ENCODE measurements at regions not wholly inside any gene's neighbourhood (a gene's known extent, or its start where the extent isn't known, plus 50 kb on each side); places are given as distances from the start of the nearest gene placed in this dataset.

DNA sequence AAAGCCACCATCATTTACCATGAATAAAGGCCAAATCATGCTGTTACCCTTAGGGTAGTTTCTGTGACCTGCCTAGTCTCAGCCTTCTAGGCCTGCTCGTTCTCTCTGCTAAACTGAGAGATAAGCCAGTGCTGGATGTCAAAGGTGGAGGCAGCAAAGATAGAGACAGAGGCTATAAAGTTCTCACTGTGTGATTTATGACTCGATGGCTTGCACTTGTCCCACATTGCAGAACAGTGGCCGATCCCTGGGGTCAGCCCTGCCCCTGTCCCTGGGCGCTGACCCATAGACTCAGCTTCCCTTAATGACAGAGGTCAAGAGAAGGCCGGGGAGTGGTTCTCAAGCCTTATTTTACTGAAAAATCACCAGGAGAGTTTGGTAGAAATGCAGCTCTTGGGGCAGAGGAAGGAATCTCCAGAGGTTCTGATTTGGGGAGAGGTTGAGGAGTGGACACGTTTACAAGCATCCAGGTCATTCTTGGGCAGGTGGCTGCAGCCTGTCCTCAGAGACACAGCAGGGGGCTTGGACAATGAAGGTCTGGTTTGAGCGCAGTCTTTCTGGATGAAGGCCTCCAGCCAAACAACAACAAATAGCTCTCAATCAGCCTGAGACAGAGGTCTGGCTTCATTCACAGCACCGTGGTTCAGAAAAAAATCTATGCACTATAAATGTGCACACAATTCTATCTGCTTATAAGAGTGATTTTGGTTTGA is 143.5 kb downstream of the ACKR3 start (continued):
- TF ChIP-seq, protein P1, sequence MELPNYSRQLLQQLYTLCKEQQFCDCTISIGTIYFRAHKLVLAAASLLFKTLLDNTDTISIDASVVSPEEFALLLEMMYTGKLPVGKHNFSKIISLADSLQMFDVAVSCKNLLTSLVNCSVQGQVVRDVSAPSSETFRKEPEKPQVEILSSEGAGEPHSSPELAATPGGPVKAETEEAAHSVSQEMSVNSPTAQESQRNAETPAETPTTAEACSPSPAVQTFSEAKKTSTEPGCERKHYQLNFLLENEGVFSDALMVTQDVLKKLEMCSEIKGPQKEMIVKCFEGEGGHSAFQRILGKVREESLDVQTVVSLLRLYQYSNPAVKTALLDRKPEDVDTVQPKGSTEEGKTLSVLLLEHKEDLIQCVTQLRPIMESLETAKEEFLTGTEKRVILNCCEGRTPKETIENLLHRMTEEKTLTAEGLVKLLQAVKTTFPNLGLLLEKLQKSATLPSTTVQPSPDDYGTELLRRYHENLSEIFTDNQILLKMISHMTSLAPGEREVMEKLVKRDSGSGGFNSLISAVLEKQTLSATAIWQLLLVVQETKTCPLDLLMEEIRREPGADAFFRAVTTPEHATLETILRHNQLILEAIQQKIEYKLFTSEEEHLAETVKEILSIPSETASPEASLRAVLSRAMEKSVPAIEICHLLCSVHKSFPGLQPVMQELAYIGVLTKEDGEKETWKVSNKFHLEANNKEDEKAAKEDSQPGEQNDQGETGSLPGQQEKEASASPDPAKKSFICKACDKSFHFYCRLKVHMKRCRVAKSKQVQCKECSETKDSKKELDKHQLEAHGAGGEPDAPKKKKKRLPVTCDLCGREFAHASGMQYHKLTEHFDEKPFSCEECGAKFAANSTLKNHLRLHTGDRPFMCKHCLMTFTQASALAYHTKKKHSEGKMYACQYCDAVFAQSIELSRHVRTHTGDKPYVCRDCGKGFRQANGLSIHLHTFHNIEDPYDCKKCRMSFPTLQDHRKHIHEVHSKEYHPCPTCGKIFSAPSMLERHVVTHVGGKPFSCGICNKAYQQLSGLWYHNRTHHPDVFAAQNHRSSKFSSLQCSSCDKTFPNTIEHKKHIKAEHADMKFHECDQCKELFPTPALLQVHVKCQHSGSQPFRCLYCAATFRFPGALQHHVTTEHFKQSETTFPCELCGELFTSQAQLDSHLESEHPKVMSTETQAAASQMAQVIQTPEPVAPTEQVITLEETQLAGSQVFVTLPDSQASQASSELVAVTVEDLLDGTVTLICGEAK (IDR thresholded peaks at IDR 0.05), result no peak
- TF ChIP-seq, protein P1 (CRISPR knock-in tag; IDR thresholded peaks at IDR 0.05), result no peak
- TF ChIP-seq TBL1XR1 (IDR thresholded peaks at IDR 0.05; ENCODE audit: borderline replicate concordance, low read length, partially characterized antibody), result no peak
- no peak for TF ChIP-seq MATR3 (CRISPR knock-in tag; IDR thresholded peaks at IDR 0.05)
- TF ChIP-seq CREM (IDR thresholded peaks at IDR 0.05), result no peak
- TF ChIP-seq CREM (CRISPR knock-in tag; IDR thresholded peaks at IDR 0.05), result no peak
- no peak for TF ChIP-seq HNF4G (IDR thresholded peaks at IDR 0.05; ENCODE audit: borderline replicate concordance, low read depth, low read length)
- no peak for TF ChIP-seq HNF4G (CRISPR knock-in tag; IDR thresholded peaks at IDR 0.05; ENCODE audit: borderline replicate concordance, low read depth)

All from HepG2 (cell line).